HG02642 (cell line): ENCODE measurements at regions not wholly inside any gene's neighbourhood (a gene's known extent, or its start where the extent isn't known, plus 50 kb on each side); places are given as distances from the start of the nearest gene placed in this dataset.

Experiments used
- ATAC-seq: cut with Tn5 transposase; IDR thresholded peaks from one replicate; pipeline ENCODE4 v1.9.1; 2021; ENCODE audit warnings: mild to moderate bottlenecking; ENCODE audit not compliant: unreplicated experiment, poor library complexity

DNA sequence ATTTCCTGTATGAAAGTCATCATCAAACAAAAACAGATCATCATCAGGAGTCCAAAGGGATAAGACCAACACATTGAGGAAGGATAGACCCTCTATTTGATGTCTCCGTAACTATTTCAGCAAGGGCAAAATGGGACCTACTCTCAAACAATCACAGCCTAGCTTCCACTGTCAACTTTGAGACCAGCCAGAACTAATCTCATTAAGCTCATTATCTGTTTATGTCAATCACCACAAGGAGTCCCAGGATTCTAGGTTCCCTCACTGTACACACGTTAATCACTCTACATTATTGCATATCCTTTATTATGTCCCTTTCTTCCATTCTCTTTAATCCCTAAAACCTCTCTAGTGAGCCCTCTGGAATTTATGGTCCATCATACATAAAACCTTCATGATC is 370.3 kb upstream of the LINC00305 start:
- no peak for ATAC-seq

DNA sequence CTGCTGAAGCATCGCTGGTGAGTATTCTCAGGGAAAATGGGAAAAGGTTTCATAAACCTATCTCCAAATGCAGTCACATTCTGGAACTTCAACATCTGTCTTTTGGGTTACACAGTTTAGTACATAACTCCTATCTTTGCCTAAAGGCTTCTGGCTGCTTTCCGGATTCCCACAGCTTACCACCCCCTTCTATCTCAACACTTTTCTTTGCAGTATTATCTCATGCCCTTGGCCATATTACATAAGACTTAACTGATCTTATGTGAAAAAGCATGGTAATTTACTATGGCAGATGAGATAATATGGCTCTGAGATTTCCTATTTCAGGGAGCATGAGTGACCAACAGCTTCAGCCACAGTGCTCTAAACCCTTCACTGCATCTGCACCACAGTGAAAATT is 369.3 kb upstream of the LINC00305 start:
- ATAC-seq, result no peak

DNA sequence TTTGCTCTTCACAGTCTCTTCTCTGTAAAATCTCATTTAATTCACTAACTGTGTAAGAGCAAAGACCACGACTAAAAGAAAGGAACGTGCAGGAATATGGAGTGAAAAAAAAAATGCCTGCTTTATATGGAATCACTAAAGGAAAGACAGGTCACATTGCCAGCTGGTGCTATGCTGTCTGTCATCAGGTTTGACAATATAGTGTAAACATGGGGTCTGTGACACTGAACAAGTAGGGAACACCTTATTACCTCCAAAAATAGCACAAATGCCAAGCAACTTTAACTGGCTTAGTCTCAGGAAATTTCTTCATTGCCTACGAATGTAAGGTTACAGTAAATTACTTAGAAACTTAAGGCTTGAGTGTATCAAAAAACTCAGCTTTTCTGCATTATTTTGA is 364.5 kb upstream of the LINC00305 start:
- ATAC-seq, result no peak

- ATAC-seq, result no peak
These were observed 341.3 kb upstream of the LINC00305 start for GRCh38 chr18:64490207-64490606.

DNA sequence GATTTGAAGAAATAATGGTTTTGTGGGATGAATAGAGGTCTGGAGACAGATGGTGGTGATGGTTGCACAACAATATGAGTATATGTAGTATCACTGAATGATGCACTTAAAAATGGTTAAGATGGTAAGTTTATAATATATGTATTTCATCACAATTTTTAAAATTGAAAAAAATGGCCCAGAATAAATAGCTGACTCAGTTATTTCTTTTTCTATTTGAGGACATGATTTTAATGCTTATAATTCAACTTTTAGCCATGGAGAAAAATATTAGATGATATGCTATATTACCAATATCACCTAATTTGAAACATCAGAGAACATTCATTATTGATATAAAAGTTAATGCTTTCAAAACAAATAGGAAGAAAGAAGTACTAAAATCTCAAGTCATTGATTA is 339.8 kb upstream of the LINC00305 start:
- ATAC-seq, result no peak

DNA sequence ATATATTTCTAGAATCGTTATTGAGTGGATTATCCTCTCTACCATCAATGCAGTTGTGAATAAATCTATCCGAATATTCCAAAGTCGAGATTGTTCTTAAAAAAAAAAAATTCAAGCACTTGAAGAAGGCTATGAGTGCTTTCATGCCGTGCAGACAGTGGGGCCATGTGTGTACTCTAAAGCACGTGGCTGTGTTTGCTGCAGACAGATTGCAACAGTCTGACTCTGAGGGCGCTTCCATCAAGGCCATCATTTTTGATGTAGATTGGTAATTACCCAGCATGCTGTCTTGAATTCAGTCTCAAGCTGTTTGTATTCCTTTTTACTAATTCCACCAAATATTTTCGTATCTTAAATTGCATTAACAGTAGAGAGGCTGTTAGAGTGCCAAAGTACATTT is 325.9 kb upstream of the LINC00305 start:
- no peak for ATAC-seq

DNA sequence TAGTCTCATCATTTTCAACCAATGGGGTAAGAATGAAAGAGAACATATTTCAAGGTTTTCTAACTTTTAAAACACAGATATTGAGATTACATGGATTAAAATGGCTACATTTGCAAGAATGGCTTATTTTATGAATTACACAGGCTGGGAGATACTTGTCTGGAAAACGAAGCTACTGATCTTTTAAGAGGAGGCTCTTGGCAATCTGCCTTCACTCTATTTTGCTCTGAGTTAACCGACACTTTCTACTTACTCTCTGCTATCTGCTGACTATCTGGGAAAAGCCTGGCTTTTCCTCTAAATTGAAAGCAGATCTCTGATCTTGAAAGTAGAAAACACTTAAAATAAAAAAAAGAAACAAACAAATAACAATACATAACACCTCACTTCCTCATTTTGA is 325.4 kb upstream of the LINC00305 start:
- no peak for ATAC-seq

DNA sequence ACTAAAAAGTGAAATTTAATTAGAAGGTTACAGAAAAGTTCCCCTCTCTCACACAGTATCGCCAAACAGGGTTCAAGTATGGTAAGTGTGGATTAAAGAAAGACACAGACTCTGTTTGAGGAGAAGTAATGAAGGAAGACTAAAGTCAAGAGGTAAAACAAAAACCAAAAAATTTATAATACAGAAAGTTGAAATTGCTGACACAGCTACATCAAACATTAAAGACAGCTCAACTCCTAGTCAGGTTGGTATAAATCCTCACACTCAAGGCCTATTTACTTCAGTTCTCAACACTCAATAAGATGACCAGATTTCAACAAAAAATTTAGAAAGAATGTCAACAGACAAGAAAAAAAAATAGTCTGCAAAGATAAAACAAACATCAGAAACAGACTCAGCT is 300.5 kb upstream of the LINC00305 start:
- no peak for ATAC-seq

- no peak for ATAC-seq
These were observed 295.9 kb upstream of the LINC00305 start for GRCh38 chr18:64444819-64445218.

GRCh38 chr18:64438178-64438577 is 289.3 kb upstream of the LINC00305 start:
- no peak for ATAC-seq

DNA sequence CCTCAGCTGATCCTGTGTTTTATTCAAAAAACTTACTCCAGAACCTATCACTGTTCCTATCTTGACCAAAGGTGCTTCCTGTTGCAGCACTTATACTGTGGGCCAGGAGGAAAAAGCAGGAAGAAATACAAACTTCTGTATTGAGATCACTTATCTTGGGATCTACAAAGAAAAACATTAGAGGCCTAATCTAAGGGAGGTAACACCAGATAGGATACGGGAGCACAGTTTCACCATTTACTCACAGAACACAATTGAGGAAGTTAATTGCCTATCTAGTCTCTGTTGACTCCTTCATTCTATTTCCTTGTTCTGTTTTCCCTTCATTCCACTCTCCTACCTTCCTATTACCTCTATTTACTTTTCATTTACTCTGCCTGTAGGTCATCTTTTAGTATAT is 287.2 kb upstream of the LINC00305 start:
- ATAC-seq, result no peak

DNA sequence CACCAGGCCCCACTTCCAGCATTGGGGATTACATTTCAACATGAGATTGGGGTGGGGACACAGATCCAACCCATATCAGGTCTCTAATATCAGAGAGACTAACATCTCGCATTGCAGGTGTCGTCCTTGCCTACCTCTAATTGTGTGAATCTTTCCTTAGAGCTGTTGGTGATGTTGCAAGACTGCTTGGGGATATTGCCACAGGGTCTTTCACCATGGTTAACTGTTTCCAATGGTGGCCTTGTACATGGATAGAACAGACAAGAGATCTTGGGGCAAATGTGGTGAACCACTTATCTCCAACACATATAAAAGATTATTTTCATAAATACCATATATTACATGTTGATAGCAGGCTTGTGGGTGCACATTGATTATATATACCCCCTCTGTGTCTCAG is 270.3 kb upstream of the LINC00305 start:
- ATAC-seq, result no peak

GRCh38 chr18:64416990-64417389 is 268.1 kb upstream of the LINC00305 start:
- ATAC-seq, result no peak

DNA sequence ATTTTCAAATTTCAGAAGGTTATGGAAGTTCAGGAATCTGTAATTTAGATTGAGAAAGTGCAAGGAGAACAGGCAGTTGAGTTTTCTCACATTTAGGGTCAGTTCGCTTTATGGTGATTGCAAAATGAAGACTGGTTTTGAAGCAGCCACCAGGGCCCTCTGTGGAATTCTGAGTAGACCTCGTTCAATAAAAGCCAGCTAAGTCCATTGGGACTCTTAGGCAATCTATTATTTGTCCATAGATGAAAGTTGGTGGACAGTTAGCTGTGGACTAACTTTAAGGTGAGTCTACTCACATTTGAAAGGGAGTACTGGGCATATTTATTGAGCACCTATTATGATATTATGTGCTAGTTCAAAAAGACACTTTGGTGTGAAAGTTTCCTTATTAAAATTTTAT is 266.3 kb upstream of the LINC00305 start:
- no peak for ATAC-seq

DNA sequence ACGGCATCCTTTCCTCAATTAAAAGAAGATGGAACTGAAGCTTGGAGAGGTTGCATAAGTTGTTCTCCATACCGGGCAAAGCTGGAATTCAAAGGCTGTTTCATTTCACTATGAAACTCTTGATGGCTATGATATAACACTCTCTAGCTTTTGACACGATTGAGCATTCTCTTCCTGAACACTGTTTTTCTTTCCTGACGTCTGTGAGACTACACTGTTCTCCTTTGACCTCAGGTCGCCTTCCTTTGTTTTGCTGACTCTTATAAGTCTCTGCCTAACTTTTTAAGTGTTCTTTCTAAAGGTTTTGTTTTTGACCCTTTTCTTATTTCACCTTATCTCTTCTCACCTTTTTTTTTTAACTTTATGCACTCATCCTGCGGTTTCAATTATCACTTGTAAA is 261.8 kb upstream of the LINC00305 start:
- ATAC-seq, result no peak

GRCh38 chr18:64409511-64409910 is 260.6 kb upstream of the LINC00305 start:
- peak; percentile 52 for ATAC-seq

GRCh38 chr18:64407606-64408005 is 258.7 kb upstream of the LINC00305 start:
- ATAC-seq, result no peak

- ATAC-seq, result no peak
These were observed 256.3 kb upstream of the LINC00305 start for GRCh38 chr18:64405161-64405560.

DNA sequence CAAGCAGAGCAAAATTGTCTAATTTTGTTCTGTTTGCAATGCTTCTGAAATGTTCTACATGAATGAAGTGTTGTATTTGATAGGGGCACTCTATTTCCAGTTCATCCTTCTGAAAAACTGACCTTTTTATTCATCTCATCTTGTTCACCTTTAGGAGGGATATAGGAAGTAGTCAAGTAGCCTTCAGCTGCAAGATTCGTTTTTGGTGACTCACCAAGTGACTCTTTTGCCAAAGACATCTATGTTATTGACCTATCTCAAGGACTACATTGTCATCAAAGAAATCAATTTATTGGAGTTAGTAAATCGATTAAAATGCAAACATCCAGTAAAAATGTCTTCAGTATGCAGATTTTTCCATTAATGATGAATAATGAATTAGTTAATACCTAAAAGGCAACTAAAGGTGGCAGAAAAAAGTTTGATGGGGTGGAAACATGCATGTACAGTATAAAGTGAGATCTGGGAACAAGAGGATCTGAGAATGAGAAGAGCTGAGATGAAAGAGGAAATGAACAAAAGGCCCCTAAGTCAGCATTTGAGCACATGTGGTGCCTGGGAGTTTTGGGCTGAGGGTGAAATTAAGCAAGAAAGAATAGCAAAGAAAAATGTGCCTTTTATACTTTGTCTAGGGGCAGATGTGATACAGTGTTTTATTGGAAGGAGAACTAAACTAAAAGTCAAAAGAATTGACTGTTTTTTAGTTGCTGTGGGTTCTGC is 255.1 kb upstream of the LINC00305 start:
- ATAC-seq, result no peak

DNA sequence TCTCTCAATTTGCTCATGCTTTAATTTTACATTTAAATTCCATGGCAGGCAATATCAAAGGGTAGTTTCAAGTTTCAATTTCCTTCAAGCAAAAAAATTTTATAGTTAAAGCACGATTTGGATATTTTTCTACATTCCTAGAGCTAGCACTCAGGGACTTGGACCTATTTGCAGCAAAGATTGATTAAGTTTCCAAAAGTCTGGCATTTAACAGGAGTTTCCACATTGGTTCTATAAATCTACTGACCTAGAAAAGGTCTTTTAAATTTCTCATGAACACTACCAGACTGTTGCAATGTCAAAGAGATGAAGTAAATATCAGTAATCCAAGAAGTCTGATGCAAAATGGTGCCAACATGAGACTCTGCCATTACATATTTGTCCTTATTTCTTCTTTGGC is 253.7 kb upstream of the LINC00305 start:
- no peak for ATAC-seq

DNA sequence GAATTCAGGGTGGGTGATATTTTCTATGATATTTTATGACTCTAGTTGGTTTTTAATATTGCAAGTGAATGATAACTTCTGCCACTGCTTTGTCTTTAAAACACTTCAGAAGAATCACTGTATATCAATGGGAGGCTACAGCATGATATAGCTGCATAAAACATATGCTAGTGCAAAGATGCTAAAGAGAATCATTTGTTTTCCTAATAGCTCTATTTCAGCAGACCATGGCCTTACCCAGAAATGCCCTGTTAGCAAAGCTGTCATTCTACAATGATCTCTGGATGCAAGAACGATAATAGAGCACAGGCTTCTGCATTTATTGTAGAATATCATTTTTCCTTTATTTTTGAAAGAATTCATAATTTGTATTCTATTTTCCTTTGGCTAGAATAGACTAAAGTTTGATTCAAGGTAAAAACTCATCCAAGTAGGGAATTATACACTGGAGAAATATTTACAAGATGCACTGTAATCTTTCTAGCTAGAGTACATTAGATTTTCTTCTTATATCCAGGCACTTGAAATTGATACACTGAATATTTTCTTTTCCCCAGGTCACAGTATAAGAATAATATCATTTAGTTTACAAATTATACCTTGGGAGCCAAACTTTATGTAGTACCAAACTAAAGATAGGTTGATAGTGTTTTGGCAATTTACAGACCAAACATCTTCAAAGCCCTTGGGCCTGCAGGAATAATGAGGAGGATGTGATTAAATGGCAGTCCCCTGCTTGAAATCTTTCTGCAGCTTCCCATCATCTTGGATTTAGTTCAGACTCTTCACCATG is 252.6 kb upstream of the LINC00305 start:
- no peak for ATAC-seq

DNA sequence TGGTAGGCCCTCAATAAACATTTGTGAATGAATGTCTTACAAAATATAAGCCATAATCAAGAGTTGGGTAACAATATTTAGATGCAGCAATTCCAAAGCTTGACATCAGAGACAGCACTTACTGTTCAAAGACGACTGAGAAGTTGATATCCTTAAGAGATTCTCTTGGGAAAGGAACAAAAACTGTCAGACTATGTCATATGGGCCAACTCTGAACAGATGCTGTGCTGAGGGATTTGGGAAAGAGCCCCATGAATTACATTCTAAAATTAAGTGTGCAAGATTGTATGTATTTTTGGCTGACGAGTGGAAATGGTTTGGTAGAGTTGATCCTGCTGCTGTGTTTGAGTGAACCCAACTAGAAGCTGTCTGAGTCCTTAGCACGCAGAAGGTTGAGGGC is 250.7 kb upstream of the LINC00305 start:
- ATAC-seq, result no peak
